ENCODE measurements at regions not wholly inside any gene's neighbourhood (a gene's known extent, or its start where the extent isn't known, plus 50 kb on each side); places are given as distances from the start of the nearest gene placed in this dataset.

DNA sequence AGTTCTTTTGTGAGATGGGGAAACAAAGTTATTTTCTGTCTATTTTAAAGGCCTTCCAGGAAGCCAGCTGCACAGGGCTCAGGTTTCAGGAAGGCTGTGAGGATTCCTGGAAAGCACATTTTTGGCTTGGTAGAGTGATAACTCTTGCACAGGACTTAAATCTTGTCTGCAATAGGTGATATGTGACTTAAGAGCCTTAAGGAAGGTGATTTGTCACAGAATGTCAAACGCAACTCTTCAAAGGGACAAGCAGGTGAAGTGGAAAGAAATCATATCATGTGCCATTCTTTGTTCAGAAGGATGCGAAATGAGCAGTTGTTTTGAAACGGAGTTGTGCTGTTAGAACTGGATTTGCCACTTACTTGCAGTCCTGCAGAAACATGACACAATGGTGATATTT is 459.3 kb downstream of the MAT2B start:
- Histone ChIP-seq H3K9me1 (replicated peaks; ENCODE audit: control insufficient read depth, extremely low read depth, insufficient read depth, low read length) (no peaks in the 10 kb centered on the region), H4K20me1 (replicated peaks; ENCODE audit: control insufficient read depth, extremely low read depth, insufficient read depth, low read length) (no peaks in the 10 kb centered on the region), H3K36me3 (ENCODE audit: control insufficient read depth in 2 of 2, extremely low read depth in 1 of 2, insufficient read depth in 2 of 2, low read length in 2 of 2) (no peaks in the 10 kb centered on the region), H3K9me3 (replicated peaks; ENCODE audit: control insufficient read depth, insufficient read depth, low read length) (no peaks in the 10 kb centered on the region), H2AFZ (ENCODE audit: low read depth, low read length) (no peak overlapping the region), H3K4me2 (ENCODE audit: insufficient read depth, low read length) (no peak overlapping the region), H3K27me3 (ENCODE audit: control insufficient read depth in 2 of 2, insufficient read depth in 2 of 2, low read length in 2 of 2) (no peaks in the 10 kb centered on the region), H3K4me1 (ENCODE audit: control insufficient read depth, extremely low read depth, insufficient read depth, low read length) (peaks cover 8% of the 10 kb centered on the region), H3K4me3 (replicated peaks in 1 of 3; ENCODE audit: insufficient read depth in 1 of 3, low read depth in 1 of 3, low read length in 3 of 3) (no peak overlapping the region), H3K27ac (ENCODE audit: insufficient read depth, low read depth, low read length) (no peak overlapping the region), H3K79me2 (ENCODE audit: control insufficient read depth, insufficient read depth, low read length) (no peaks in the 10 kb centered on the region), H3K9ac (replicated peaks; ENCODE audit: extremely low read depth, insufficient read depth, low read length) (no peak overlapping the region)
- CTCF ChIA-PET: interaction anchor here (0.6 kb wide), 1 partner anchor 10 kb away, joined by 3 read pairs; no protein-coding TSS in a partner anchor
- POLR2A ChIA-PET: no interaction called here
- BruUV-seq (replicated peaks): no TSS peak
- FAIRE-seq (no peak), DNase-seq (ENCODE audit: low read depth, low spot score) (peak; percentile 71)
- intact Hi-C loops (cut with micrococcal nuclease) (no loop called here), dilution Hi-C loops (cut with MboI; ENCODE audit: extremely low pct_ligation_motif_present, low sequenced_read_pairs) (no loop called here)
- TF ChIP-seq GATA2 (IDR thresholded peaks at IDR 0.05; ENCODE audit: insufficient read depth, insufficient read length, low read depth, low read length) (no peak), JUN (IDR thresholded peaks at IDR 0.05; ENCODE audit: borderline replicate concordance, insufficient read depth, insufficient read length, low read depth) (no peak), POLR2AphosphoS5 (IDR thresholded peaks at IDR 0.05; ENCODE audit: insufficient read depth, low read depth, low read length) (no peak), POLR2A (IDR thresholded peaks at IDR 0.05; ENCODE audit: low read depth, low read length) (no peak), MYC (IDR thresholded peaks at IDR 0.05; ENCODE audit: low read depth, low read length) (no peak), EZH2 (IDR thresholded peaks at IDR 0.05; ENCODE audit: borderline replicate concordance, low read depth, low read length, severe bottlenecking) (no peak), FOS (IDR thresholded peaks at IDR 0.05; ENCODE audit: borderline replicate concordance, insufficient read depth, low read length) (no peak)
- TF ChIP-seq, protein P1, sequence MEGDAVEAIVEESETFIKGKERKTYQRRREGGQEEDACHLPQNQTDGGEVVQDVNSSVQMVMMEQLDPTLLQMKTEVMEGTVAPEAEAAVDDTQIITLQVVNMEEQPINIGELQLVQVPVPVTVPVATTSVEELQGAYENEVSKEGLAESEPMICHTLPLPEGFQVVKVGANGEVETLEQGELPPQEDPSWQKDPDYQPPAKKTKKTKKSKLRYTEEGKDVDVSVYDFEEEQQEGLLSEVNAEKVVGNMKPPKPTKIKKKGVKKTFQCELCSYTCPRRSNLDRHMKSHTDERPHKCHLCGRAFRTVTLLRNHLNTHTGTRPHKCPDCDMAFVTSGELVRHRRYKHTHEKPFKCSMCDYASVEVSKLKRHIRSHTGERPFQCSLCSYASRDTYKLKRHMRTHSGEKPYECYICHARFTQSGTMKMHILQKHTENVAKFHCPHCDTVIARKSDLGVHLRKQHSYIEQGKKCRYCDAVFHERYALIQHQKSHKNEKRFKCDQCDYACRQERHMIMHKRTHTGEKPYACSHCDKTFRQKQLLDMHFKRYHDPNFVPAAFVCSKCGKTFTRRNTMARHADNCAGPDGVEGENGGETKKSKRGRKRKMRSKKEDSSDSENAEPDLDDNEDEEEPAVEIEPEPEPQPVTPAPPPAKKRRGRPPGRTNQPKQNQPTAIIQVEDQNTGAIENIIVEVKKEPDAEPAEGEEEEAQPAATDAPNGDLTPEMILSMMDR (IDR thresholded peaks at IDR 0.05; ENCODE audit: extremely low read depth in 1 of 2, insufficient read depth in 1 of 2, low read depth in 1 of 2, low read length in 2 of 2): no peak
- TF ChIP-seq, protein P2, sequence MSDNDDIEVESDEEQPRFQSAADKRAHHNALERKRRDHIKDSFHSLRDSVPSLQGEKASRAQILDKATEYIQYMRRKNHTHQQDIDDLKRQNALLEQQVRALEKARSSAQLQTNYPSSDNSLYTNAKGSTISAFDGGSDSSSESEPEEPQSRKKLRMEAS (IDR thresholded peaks at IDR 0.05; ENCODE audit: insufficient read depth, insufficient read length): no peak

Data from endothelial cell of umbilical vein (primary cell).